Endothelial cell of umbilical vein (primary cell): ENCODE measurements at regions not wholly inside any gene's neighbourhood (a gene's known extent, or its start where the extent isn't known, plus 50 kb on each side); places are given as distances from the start of the nearest gene placed in this dataset.

ENCODE experiments used
- BruUV-seq: library from RNA; stranded (reverse); fragments of 400-500 nt; replicated peaks from 2 replicates; lab custom pipeline; 2021; lab: Mats Ljungman, UMichigan
- CTCF ChIA-PET: fragments of 300-600, 350-600 bp; sonication (Branson Sonifier 250); formaldehyde crosslinking; loops from one replicate; lab custom pipeline; 2021; ENCODE audit warnings: antibody characterized with exemption, inconsistent platforms; lab: Charles Lee
- POLR2A ChIA-PET: fragments of 300-600, 350-600 bp; sonication (Branson Sonifier 250); formaldehyde crosslinking; loops from one replicate; lab custom pipeline; 2021; ENCODE audit warnings: antibody characterized with exemption, inconsistent platforms; lab: Charles Lee
- DNase-seq: peaks from one replicate; pipeline ENCODE4 v3.0.0-alpha.2; 2011; ENCODE audit warnings: low read depth, low spot score
- FAIRE-seq: peaks from 2 replicates; lab custom pipeline; 2011; peaks lifted over from hg19 to GRCh38; lab: Jason Lieb, UNC
- H2AFZ ChIP-seq: 2 replicates; pipeline ENCODE4 v1.6.0; 2012; ENCODE audit warnings: low read depth, low read length, control low read depth, inconsistent platforms
- H3K27ac ChIP-seq: 2 replicates; pipeline ENCODE4 v1.5.1; 2011; ENCODE audit warnings: low read depth, mild to moderate bottlenecking, control low read depth, low read length, moderate library complexity; ENCODE audit not compliant: insufficient read depth
- H3K27me3 ChIP-seq, 2 experiments: 2 replicates each; pipeline versions ENCODE4 v1.6.0 to v1.6.1; 2011; ENCODE audit warnings: low read length in 2 of 2, mixed read lengths in 1 of 2; ENCODE audit not compliant: control insufficient read depth in 2 of 2, insufficient read depth in 2 of 2
- H3K36me3 ChIP-seq, 2 experiments: 2 replicates in 1 of 2; 3 replicates in 1 of 2; pipeline ENCODE4 v1.5.1; 2011; ENCODE audit warnings: low read length in 2 of 2, mild to moderate bottlenecking in 1 of 2, moderate library complexity in 1 of 2; ENCODE audit not compliant: control insufficient read depth in 2 of 2, insufficient read depth in 2 of 2; ENCODE audit errors: extremely low read depth in 1 of 2
- H3K4me1 ChIP-seq: 3 replicates; pipeline ENCODE4 v1.5.1; 2011; ENCODE audit warnings: mild to moderate bottlenecking, low read length; ENCODE audit not compliant: control insufficient read depth, insufficient read depth; ENCODE audit errors: extremely low read depth
- H3K4me2 ChIP-seq: 2 replicates; pipeline ENCODE4 v1.6.1; 2011; ENCODE audit warnings: low read length, control low read depth, mixed read lengths; ENCODE audit not compliant: insufficient read depth
- H3K4me3 ChIP-seq, 3 experiments: fragments of 200-600 bp in 1 of 3; sonication (generic), shearing (Covaris generic) in 1 of 3; replicated peaks in 1 of 3; 2 replicates each; pipeline ENCODE4 v1.5.1; 2011 to 2016; ENCODE audit warnings: control low read depth in 3 of 3, low read length in 3 of 3, mild to moderate bottlenecking in 2 of 3, inconsistent platforms in 1 of 3, low read depth in 1 of 3, moderate library complexity in 1 of 3; ENCODE audit not compliant: insufficient read depth in 1 of 3
- H3K79me2 ChIP-seq: 2 replicates; pipeline ENCODE4 v1.6.0; 2012; ENCODE audit warnings: low read length, inconsistent platforms; ENCODE audit not compliant: control insufficient read depth, insufficient read depth
- H3K9ac ChIP-seq: replicated peaks from 2 replicates; pipeline ENCODE3; 2011; ENCODE audit warnings: low read length, control low read depth; ENCODE audit not compliant: insufficient read depth; ENCODE audit errors: extremely low read depth
- H3K9me1 ChIP-seq: replicated peaks from 3 replicates; pipeline ENCODE4 v1.6.0; 2011; ENCODE audit warnings: mild to moderate bottlenecking, low read length; ENCODE audit not compliant: control insufficient read depth, insufficient read depth; ENCODE audit errors: extremely low read depth
- H3K9me3 ChIP-seq: replicated peaks from 2 replicates; pipeline ENCODE4 v1.5.1; 2012; ENCODE audit warnings: low read length, inconsistent platforms; ENCODE audit not compliant: control insufficient read depth, insufficient read depth
- H4K20me1 ChIP-seq: replicated peaks from 2 replicates; pipeline ENCODE3; 2011; ENCODE audit warnings: mild to moderate bottlenecking, low read length; ENCODE audit not compliant: control insufficient read depth, insufficient read depth; ENCODE audit errors: extremely low read depth
- EZH2 ChIP-seq: IDR thresholded peaks from 2 replicates; pipeline ENCODE4 v1.6.1; 2012; ENCODE audit warnings: borderline replicate concordance, low read depth, mild to moderate bottlenecking, moderate library complexity, low read length, inconsistent platforms; ENCODE audit not compliant: severe bottlenecking
- FOS ChIP-seq: IDR thresholded peaks from 2 replicates; pipeline ENCODE4 v1.6.1; 2011; ENCODE audit warnings: mild to moderate bottlenecking, low read length, moderate library complexity, borderline replicate concordance; ENCODE audit not compliant: insufficient read depth
- GATA2 ChIP-seq: IDR thresholded peaks from 2 replicates; pipeline ENCODE4 v1.7.0; 2011; ENCODE audit warnings: low read depth, mild to moderate bottlenecking, moderate library complexity, mixed read lengths, low read length; ENCODE audit not compliant: insufficient read length, insufficient read depth
- JUN ChIP-seq: IDR thresholded peaks from 2 replicates; pipeline ENCODE4 v1.6.1; 2011; ENCODE audit warnings: borderline replicate concordance, low read depth; ENCODE audit not compliant: insufficient read length, insufficient read depth
- MYC ChIP-seq: IDR thresholded peaks from one replicate; pipeline ENCODE4 v1.6.1; 2011; ENCODE audit warnings: mild to moderate bottlenecking, low read depth, low read length
- POLR2A ChIP-seq: IDR thresholded peaks from 2 replicates; pipeline ENCODE4 v1.6.1; 2012; ENCODE audit warnings: low read depth, mild to moderate bottlenecking, control low read depth, low read length
- POLR2AphosphoS5 ChIP-seq: IDR thresholded peaks from 2 replicates; pipeline ENCODE4 v1.6.1; 2012; ENCODE audit warnings: low read depth, mild to moderate bottlenecking, control low read depth, low read length, moderate library complexity; ENCODE audit not compliant: insufficient read depth
- dilution Hi-C: fragments of 300-500 bp; cut with MboI; formaldehyde crosslinking; loops from one replicate; pipeline ENCODE4 v1.15.0; 2019; ENCODE audit warnings: low sequenced_read_pairs; ENCODE audit not compliant: extremely low pct_ligation_motif_present
- intact Hi-C: fragments of 100-400 bp; cut with micrococcal nuclease; formaldehyde crosslinking; loops from one replicate; pipeline ENCODE4 v1.10.0; 2022
- TF ChIP-seq, protein P1 (sequence below), 2 donors: IDR thresholded peaks; 1 replicate in 1 of 2; 2 replicates in 1 of 2; pipeline ENCODE4 v1.5.1; 2011; ENCODE audit warnings: low read length in 2 of 2, mild to moderate bottlenecking in 2 of 2, moderate library complexity in 2 of 2, control low read depth in 1 of 2, inconsistent platforms in 1 of 2, low read depth in 1 of 2; ENCODE audit not compliant: insufficient read depth in 1 of 2; ENCODE audit errors: extremely low read depth in 1 of 2
- TF ChIP-seq, protein P2 (sequence below): IDR thresholded peaks from 2 replicates; pipeline ENCODE4 v1.6.1; 2011; ENCODE audit not compliant: insufficient read depth, insufficient read length

DNA sequence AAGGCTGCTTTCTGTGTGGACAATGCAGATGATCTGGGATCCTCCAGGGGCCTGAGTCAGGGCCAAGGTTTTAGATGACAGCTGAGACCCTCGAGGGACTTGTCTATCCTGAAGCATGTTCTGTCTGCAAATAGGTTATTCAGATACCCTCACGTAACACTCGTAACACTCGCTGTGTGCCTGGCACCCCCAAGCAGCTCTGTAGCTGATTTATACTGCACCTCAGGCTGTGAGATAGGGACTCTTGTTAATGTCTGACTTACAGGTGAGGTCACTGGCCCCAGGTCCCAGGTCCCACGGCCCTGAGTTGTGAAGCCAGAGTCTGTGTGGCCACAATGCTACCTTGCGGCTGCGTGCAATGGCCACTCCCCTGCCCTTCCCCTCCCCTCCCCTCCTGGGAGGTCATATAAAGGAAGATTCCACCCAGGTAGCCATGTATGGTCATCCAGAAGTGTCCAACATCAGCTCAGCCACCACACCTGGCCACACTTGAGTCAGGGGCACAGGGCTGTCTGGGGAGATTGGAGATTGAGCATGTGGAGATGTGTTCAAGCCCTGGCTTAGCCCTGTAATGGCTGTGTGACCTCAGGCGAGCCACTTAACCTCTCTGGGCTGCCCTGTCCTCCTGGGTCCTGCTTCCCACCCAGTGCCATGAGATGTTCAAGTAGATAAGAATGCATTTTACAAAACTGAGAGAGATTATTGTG, 687.7 kb downstream of the MATN1 start:
- Histone ChIP-seq H3K4me3 (no peak overlapping the region), H3K9ac (no peak overlapping the region), H4K20me1 (no peaks in the 10 kb centered on the region), H3K79me2 (no peaks in the 10 kb centered on the region), H3K36me3 (no peaks in the 10 kb centered on the region), H3K4me2 (no peak overlapping the region), H3K27me3 (no peaks in the 10 kb centered on the region), H3K4me1 (no peaks in the 10 kb centered on the region), H3K27ac (no peak overlapping the region), H2AFZ (no peak overlapping the region), H3K9me3 (no peaks in the 10 kb centered on the region), H3K9me1 (no peaks in the 10 kb centered on the region)
- POLR2A ChIA-PET: no interaction called here
- DNase-seq (no peak), FAIRE-seq (no peak)
- dilution Hi-C loops: no loop called here
- intact Hi-C loops: no loop called here
- no TSS peak for BruUV-seq
- CTCF ChIA-PET: no interaction called here
- TF ChIP-seq MYC (no peak), POLR2AphosphoS5 (no peak), EZH2 (no peak), FOS (no peak), JUN (no peak)

DNA sequence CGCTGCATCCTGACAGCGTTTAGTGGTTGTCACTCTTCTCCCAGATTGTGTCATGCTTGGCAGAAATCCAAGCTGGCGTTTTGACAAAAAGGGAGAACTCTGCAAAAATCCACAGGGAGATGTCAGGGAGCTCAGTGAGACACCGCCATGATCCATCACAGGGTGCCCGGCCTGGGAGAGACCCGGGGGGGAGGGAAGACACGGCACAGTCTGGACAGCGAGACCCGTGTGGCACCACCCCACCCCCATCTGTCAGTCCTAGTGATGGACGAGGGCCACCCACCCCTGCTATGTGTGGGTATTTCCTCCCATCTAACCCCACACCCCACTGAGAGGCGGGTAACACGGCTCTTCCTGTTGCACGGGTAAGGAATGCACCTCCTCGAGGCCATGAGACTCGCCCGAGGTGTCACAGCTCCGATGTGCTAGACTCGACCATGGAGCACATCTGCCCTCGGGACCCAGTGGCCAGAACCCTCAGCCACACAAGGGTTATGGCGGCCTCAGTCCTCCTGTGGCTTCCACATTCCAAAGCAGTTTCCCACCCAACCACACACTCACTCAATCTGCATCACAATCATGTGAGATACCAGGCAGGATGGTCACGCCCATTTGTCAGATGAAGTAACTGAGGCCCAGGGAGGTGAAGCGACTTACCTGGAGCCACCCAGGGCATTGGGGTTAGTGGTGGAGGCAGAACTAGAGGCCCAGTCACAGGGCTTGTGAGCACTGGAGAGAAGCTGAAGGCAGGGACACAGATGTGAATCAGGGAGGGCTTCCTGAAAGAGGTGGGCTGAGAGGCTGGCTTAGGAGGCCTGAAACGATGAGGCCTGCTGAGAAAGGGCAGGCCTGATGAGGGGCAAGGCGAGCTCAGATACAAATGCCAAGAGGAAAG, 688.5 kb downstream of the MATN1 start:
- FAIRE-seq (no peak), DNase-seq (no peak)
- no peak overlapping the region for H2AFZ ChIP-seq
- dilution Hi-C loops (no loop called here), intact Hi-C loops (no loop called here)
- TF ChIP-seq EZH2 (no peak), FOS (no peak), POLR2AphosphoS5 (no peak), GATA2 (no peak), POLR2A (no peak), JUN (no peak), MYC (no peak)
- TF ChIP-seq, protein P1, sequence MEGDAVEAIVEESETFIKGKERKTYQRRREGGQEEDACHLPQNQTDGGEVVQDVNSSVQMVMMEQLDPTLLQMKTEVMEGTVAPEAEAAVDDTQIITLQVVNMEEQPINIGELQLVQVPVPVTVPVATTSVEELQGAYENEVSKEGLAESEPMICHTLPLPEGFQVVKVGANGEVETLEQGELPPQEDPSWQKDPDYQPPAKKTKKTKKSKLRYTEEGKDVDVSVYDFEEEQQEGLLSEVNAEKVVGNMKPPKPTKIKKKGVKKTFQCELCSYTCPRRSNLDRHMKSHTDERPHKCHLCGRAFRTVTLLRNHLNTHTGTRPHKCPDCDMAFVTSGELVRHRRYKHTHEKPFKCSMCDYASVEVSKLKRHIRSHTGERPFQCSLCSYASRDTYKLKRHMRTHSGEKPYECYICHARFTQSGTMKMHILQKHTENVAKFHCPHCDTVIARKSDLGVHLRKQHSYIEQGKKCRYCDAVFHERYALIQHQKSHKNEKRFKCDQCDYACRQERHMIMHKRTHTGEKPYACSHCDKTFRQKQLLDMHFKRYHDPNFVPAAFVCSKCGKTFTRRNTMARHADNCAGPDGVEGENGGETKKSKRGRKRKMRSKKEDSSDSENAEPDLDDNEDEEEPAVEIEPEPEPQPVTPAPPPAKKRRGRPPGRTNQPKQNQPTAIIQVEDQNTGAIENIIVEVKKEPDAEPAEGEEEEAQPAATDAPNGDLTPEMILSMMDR (IDR thresholded peaks at IDR 0.05; ENCODE audit: extremely low read depth in 1 of 2, insufficient read depth in 1 of 2, low read depth in 1 of 2, low read length in 2 of 2): no peak
- TF ChIP-seq, protein P2, sequence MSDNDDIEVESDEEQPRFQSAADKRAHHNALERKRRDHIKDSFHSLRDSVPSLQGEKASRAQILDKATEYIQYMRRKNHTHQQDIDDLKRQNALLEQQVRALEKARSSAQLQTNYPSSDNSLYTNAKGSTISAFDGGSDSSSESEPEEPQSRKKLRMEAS: no peak
- H3K4me1 ChIP-seq: no peaks in the 10 kb centered on the region
- H3K9ac ChIP-seq: no peak overlapping the region
- CTCF ChIA-PET: no interaction called here
- H3K9me3 ChIP-seq: no peaks in the 10 kb centered on the region
- H3K79me2 ChIP-seq: no peaks in the 10 kb centered on the region
- POLR2A ChIA-PET: no interaction called here
- H3K4me2 ChIP-seq: no peak overlapping the region
- no TSS peak for BruUV-seq
- H3K36me3 ChIP-seq: no peaks in the 10 kb centered on the region
- H3K27ac ChIP-seq: no peak overlapping the region
- no peaks in the 10 kb centered on the region for H4K20me1 ChIP-seq
- no peaks in the 10 kb centered on the region for H3K27me3 ChIP-seq
- H3K9me1 ChIP-seq: no peaks in the 10 kb centered on the region
- H3K4me3 ChIP-seq: no peak overlapping the region
